ENCODE measurements at regions not wholly inside any gene's neighbourhood (a gene's known extent, or its start where the extent isn't known, plus 50 kb on each side); places are given as distances from the start of the nearest gene placed in this dataset.

- TF ChIP-seq GABPA (IDR thresholded peaks at IDR 0.05 in 1 of 2, conservative IDR thresholded peaks at IDR 0.05 in 1 of 2) (no peak), EGR1 (IDR thresholded peaks at IDR 0.05; ENCODE audit: low read depth in 2 of 2) (no peak), FOXA1 (IDR thresholded peaks at IDR 0.05) (no peak)
Observed at GRCh38 chr2:128606837-128607236, 288.2 kb upstream of the HS6ST1 start (continued).

GRCh38 chr2:128607440-128607839, 288.8 kb upstream of the HS6ST1 start:
- no peak overlapping the region for H3K9ac ChIP-seq (ENCODE audit: low read depth in 1 of 2, low read length in 2 of 2)
- no peaks in the 10 kb centered on the region for H3K9me3 ChIP-seq (ENCODE audit: control insufficient read depth in 4 of 4, low read length in 3 of 4)
- no peak overlapping the region for H3K4me3 ChIP-seq (ENCODE audit: low read depth in 1 of 3, low read length in 3 of 3)
- 80% methylated on average over 9 of the region's 9 CpGs for WGBS
- H3K27me3 ChIP-seq (ENCODE audit: control insufficient read depth in 4 of 4, insufficient read depth in 4 of 4, low read length in 3 of 4), result no peaks in the 10 kb centered on the region
- no peak overlapping the region for H3K27ac ChIP-seq (ENCODE audit: low read depth in 1 of 2, low read length in 2 of 2)
- H3K4me1 ChIP-seq (ENCODE audit: control insufficient read depth in 4 of 4, insufficient read depth in 4 of 4, low read length in 3 of 4), result no peaks in the 10 kb centered on the region
- no peaks in the 10 kb centered on the region for H3K36me3 ChIP-seq (ENCODE audit: control insufficient read depth in 4 of 4, insufficient read depth in 3 of 4, low read depth in 1 of 4, low read length in 3 of 4)
- DNase-seq (ENCODE audit: low spot score), result no peak
- TF ChIP-seq HNF4A (conservative IDR thresholded peaks at IDR 0.05) (no peak), ZBTB33 (IDR thresholded peaks at IDR 0.05) (no peak), TAF1 (conservative IDR thresholded peaks at IDR 0.05) (no peak)

GRCh38 chr2:128607911-128608506, 289.3 kb upstream of the HS6ST1 start:
- Histone ChIP-seq H3K36me3 (ENCODE audit: control insufficient read depth in 4 of 4, insufficient read depth in 3 of 4, low read depth in 1 of 4, low read length in 3 of 4) (no peaks in the 10 kb centered on the region), H3K4me3 (ENCODE audit: low read depth in 1 of 3, low read length in 3 of 3) (no peak overlapping the region), H3K9me3 (ENCODE audit: control insufficient read depth in 4 of 4, low read length in 3 of 4) (no peaks in the 10 kb centered on the region), H3K4me1 (ENCODE audit: control insufficient read depth in 4 of 4, insufficient read depth in 4 of 4, low read length in 3 of 4) (no peaks in the 10 kb centered on the region), H3K27ac (ENCODE audit: low read depth in 1 of 2, low read length in 2 of 2) (no peak overlapping the region), H3K9ac (ENCODE audit: low read depth in 1 of 2, low read length in 2 of 2) (no peak overlapping the region), H3K27me3 (ENCODE audit: control insufficient read depth in 4 of 4, insufficient read depth in 4 of 4, low read length in 3 of 4) (no peaks in the 10 kb centered on the region)
- DNase-seq (ENCODE audit: low spot score), result no peak
- WGBS, result 84% methylated on average over 23 of the region's 23 CpGs
- TF ChIP-seq JUND (IDR thresholded peaks at IDR 0.05) (no peak), EGR1 (IDR thresholded peaks at IDR 0.05; ENCODE audit: low read depth in 2 of 2) (no peak), REST (IDR thresholded peaks at IDR 0.05) (no peak), HNF4A (conservative IDR thresholded peaks at IDR 0.05) (no peak), MAX (IDR thresholded peaks at IDR 0.05) (no peak), GABPA (IDR thresholded peaks at IDR 0.05 in 1 of 2, conservative IDR thresholded peaks at IDR 0.05 in 1 of 2) (no peak), ZBTB33 (IDR thresholded peaks at IDR 0.05) (no peak), TAF1 (conservative IDR thresholded peaks at IDR 0.05) (no peak), YY1 (IDR thresholded peaks at IDR 0.05) (no peak), HNF4G (IDR thresholded peaks at IDR 0.05) (no peak), SP1 (IDR thresholded peaks at IDR 0.05) (no peak), FOXA2 (IDR thresholded peaks at IDR 0.05) (no peak)

Measured in liver (tissue), 7 donors.